AG08396 (cell line): ENCODE measurements at regions not wholly inside any gene's neighbourhood (a gene's known extent, or its start where the extent isn't known, plus 50 kb on each side); places are given as distances from the start of the nearest gene placed in this dataset.
"Not testable (repeated sequence)": the region's sequence is repeated elsewhere in the genome, so short reads cannot be mapped to it uniquely, and the experiment has no call there.

Source experiments
- DNase-seq: peaks from one replicate; pipeline ENCODE4 v3.0.0; 2012; ENCODE audit warnings: low spot score, mixed read lengths

- DNase-seq: no peak
These were observed 184.2 kb upstream of the SPTLC3 start for GRCh38 chr20:12824328-12825225.

- no peak for DNase-seq
These were observed 183.6 kb upstream of the SPTLC3 start for GRCh38 chr20:12825226-12825595.

- DNase-seq: no peak
These were observed 180.9 kb upstream of the SPTLC3 start for GRCh38 chr20:12827816-12828385.

GRCh38 chr20:12829170-12829569, 179.6 kb upstream of the SPTLC3 start:
- no peak for DNase-seq

GRCh38 chr20:12833861-12834260, 174.9 kb upstream of the SPTLC3 start:
- no peak for DNase-seq

GRCh38 chr20:12835999-12836398, 172.8 kb upstream of the SPTLC3 start:
- DNase-seq: no peak

- no peak for DNase-seq
These were observed 171.1 kb upstream of the SPTLC3 start for GRCh38 chr20:12837646-12838045.

GRCh38 chr20:12838261-12838866, 170.4 kb upstream of the SPTLC3 start:
- DNase-seq: no peak

GRCh38 chr20:12847872-12848271, 160.9 kb upstream of the SPTLC3 start:
- DNase-seq: no peak

- DNase-seq: no peak
These were observed 159.4 kb upstream of the SPTLC3 start for GRCh38 chr20:12849225-12849910.

- not testable (repeated sequence) for DNase-seq
These were observed 151.1 kb upstream of the SPTLC3 start for GRCh38 chr20:12857643-12858042.

GRCh38 chr20:12860619-12861247, 148.0 kb upstream of the SPTLC3 start:
- DNase-seq: no peak

- no peak for DNase-seq
These were observed 139.1 kb upstream of the SPTLC3 start for GRCh38 chr20:12869669-12870068.

GRCh38 chr20:12870588-12870987, 138.2 kb upstream of the SPTLC3 start:
- no peak for DNase-seq

- DNase-seq: no peak
These were observed 133.8 kb upstream of the SPTLC3 start for GRCh38 chr20:12874933-12875332.

- no peak for DNase-seq
These were observed 133.3 kb upstream of the SPTLC3 start for GRCh38 chr20:12875510-12875909.

- no peak for DNase-seq
These were observed 125.8 kb upstream of the SPTLC3 start for GRCh38 chr20:12882832-12883506.

- DNase-seq: no peak
These were observed 125.3 kb upstream of the SPTLC3 start for GRCh38 chr20:12883507-12883885.

- DNase-seq: no peak
These were observed 122.0 kb upstream of the SPTLC3 start for GRCh38 chr20:12886618-12887363.

GRCh38 chr20:12891643-12892042, 117.1 kb upstream of the SPTLC3 start:
- no peak for DNase-seq

- no peak for DNase-seq
These were observed 115.8 kb upstream of the SPTLC3 start for GRCh38 chr20:12893019-12893418.
